GM21576 (cell line): ENCODE measurements at regions not wholly inside any gene's neighbourhood (a gene's known extent, or its start where the extent isn't known, plus 50 kb on each side); places are given as distances from the start of the nearest gene placed in this dataset.

Experiments
- ATAC-seq: cut with Tn5 transposase; IDR thresholded peaks from one replicate; pipeline ENCODE4 v1.9.1; 2021; ENCODE audit warnings: mild to moderate bottlenecking, moderate library complexity; ENCODE audit not compliant: unreplicated experiment

DNA sequence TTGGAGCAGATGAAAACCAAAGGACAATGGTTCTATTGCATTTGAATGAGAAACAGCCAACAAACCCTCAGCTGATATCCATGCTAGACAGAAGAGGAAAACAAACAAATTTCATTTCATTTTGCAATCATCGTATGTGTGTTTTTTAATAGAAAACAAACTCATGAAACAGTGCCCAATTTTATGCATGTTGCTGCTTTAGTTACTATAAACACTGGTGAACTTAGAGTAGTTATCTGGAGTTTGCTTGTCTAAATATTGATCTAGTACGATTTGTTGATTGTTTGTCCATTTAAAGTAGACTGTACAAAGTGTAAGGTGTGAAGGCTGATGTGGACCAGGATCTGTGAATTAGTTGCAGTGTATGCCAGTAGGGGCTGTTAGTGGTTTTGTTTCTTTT, 166.6 kb downstream of the KITLG start:
- no peak for ATAC-seq

DNA sequence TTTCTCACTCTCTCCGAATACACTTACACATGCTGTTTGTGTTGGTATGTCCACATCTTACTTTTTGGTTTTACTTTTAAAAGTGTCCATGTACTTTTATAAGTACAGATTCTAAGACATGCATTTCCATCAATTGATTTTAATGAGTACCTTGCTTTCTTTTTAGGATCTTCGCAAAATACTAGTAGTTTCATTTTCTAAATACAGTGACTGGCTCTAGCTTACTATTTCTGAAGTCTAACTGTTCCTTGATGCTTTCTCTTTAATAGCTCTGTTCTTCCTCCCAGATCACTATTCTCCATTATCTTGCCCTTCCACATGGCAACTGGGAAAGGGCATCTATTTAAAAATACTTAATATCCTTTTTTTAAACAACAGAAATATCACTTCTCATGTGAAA, 164.1 kb downstream of the KITLG start:
- no peak for ATAC-seq

DNA sequence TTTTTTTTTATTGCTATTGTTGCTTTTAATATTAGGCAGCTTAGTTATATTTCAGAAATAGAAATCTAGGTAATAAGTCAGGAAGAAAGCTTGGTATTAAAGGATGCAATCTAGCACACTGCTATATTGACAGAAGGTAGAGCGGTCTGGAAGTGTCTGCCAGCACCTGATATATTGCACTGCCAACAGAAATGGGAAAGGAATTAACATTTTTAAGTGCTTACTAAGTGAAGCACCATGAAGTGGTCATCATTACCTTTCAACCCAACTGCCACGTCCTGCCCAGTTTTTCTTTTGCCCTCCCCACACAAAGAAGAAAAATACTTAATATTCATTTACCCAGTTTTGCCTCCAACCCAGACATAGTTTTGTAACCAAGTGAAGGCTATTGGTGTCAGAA, 163.5 kb downstream of the KITLG start:
- ATAC-seq, result no peak

DNA sequence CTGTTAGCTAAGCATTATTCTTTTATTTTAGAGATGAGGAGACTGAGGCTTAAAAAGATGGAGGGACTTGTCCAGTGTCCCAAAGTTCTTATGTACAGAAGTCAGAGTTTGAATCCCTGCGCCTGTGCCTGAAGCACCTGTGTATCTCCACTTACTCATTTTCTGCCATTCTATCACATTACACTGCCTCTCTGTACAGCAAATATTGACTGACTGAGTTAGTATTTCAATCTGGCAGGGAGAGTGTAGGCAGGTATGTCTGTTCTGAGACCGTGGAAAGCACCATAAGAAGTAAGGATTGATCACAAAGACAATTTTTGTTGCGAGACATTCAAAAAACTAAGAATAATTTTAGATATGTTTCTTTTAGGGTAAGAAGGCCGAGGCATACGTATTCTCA, 162.7 kb downstream of the KITLG start:
- no peak for ATAC-seq

DNA sequence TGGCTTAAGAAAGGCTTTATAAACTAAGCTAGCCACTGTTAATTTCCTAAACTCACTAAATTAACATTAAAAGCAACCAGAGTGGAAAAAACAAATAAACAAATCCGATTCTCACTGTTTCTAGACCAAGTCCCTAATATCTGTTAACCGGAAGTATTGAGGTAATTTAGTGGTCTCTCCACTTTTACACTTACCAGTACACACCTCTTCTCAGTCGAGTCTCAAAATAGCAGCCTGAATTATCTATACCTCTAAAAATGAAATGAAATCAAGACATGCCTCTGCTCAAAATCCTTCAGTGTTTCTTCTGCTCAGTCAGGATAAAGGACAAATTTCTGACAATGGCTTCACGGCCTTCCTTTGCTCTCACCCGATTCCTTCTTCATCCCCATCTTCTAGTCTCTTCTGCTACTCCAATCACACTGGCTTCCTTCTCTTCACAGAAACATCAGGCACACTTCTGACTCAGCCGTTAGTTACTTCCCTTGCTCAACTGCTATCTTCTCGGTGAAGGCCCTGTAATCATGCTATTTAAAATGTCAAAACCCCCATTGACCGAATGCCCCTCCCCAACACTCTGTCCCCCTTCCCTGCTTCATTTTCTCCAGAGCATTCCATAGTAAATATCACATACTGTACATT, 161.3 kb downstream of the KITLG start:
- no peak for ATAC-seq

DNA sequence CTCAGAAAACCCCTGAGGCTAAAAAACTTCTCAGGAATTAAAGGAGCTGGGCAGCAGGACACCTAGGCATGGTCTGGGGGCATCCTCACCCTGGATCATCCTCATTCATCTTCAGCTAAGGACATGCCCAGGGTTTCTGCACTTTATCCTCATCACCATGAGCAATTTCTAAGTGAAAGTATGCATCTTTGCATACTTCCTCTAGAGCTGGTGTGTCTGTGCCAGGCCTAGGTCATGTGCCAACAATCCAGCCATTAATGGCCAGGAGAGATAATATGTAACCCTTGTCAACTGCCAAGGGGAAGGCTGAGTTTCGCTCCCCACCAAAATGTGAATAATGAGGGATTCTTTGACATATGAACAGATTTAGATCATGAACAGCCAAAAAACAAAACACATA, 160.5 kb downstream of the KITLG start:
- no peak for ATAC-seq

DNA sequence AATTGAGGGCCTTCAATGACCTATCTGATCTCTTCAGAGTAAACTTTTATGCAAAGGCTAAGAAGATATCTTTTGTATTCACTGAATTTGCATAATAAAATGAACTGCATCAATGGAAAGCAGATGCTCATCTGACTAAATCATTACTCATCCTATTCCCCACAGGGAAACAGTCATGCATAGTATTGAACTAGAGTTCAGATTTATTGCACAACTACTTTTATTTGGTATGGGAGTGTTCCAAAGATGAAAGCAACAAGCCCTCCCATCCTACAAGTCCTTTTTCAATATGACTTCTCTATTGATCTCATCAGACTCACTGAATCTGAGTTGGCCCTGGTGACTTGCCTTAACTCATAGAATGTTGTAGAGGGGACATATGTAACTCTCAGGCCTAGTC, 159.8 kb downstream of the KITLG start:
- no peak for ATAC-seq

DNA sequence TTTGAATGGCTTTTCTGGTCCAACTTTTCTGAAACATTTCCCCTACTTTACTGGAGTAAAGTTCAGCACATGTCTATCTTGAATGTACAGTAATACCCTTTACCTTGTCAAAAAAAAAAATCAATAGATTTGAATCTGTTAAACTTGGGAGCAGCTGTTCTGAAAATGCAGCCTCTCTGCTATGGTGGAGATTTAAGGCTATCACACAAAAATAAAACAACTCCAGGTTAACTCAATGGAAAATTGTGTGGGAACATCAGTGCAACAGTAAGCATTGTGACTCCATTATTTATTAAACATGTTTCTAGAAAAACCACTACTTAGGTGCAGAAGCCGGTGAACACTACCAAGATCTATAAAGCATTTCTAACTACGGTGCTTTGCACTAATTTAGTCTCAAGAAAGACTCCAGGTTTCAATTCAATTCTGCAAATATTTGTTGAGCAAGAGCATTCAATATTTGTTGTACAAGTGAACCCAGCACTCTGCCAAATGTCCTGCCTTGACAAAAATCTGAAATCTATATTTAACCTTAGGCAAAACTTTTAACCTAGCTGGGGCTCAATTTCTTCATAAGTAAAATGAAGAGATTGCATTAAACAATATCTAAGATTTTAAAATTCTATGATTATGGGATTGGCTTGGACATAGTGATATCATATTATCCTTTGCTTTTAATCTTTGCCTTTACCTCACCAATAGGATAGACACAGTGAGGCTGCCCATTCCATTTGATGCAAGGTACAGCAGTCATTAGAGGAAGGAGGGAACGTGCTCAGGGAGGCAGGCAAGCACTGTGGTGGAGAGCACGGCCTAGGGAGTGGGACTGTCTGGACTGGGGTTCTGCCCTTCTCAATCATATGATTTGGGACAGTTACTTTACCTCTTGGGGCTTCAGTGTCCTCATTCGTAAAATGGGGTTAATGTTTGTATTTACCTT, 155.2 kb downstream of the KITLG start:
- no peak for ATAC-seq

DNA sequence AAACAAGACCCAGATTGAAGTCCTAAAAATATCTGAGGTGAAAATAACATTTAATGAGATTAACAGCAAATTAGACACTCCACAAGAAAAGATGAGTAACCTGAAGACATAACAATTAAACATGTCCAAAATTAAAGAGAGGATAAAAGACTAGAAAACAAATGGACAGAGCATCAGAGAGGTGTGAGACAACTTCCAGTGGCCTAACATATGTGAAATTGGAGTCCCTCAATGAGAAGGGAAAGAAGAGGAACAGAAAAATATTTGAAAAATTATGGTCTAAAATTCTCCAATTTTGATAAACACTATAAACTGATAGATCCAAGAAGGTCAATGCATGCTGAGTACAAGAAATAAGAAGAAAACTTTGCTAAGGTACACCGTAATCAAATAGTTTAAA, 151.9 kb downstream of the KITLG start:
- ATAC-seq, result no peak

DNA sequence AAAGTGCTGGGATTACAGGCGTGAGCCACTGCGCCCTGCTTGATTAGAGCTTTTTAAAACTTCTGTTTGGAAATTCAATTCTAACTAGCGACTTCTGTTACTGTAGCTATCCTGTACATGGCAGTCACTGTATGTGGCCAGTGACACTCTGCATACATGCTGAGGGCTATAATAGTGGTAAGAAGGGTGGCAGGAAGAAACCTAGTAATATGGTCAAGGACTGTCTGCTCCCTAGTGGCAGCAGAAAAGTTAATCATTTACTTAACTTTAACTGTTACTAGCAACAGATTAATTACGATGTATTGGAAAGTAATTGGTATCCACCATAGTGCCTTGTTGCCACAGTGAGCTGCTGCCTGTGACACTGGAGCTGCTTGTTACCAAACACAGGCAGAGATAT, 149.0 kb downstream of the KITLG start:
- ATAC-seq, result no peak

DNA sequence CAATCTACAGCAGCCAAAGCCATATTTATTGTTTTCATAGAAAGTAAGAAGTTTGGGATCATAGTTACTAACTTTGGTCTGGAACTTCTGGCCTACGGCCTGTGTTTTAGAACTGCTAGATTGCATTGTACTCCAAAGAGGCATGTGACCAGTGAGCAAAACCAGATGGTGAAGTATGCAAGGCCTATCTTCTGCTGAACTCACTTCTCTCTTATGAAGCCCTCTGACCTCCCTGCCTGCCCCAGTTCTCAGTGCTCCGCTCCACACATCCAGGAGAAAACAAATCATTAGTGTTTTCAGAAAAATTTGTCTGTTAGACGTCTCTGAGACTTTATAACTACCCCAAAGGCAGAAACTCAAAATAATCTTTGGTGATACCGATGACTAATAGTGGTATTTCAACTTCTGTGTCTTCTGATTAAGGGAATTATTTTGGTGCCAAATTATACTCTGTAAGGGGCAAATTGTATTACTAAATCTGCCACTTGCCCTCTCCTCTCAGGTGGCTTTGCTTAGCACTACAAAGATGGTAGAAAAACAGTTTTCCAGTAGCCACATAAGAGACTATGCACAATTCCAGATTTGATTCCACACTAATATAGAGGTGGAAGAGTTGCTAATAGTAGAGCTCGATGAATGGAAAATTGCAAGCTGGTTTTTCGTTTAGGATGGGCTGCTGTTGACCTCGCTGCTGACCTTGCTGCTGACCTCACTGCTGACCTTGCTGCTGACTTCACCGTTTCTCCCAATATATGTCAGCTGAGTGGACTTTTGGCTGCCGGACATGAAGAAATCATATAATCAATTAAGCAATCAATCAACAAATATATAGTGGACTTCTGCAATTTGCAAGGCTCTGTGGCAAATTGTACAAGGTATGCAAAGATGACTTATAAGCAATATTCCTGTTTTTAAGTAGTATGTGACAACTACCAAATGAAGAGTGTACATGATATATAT, 147.5 kb downstream of the KITLG start:
- no peak for ATAC-seq

DNA sequence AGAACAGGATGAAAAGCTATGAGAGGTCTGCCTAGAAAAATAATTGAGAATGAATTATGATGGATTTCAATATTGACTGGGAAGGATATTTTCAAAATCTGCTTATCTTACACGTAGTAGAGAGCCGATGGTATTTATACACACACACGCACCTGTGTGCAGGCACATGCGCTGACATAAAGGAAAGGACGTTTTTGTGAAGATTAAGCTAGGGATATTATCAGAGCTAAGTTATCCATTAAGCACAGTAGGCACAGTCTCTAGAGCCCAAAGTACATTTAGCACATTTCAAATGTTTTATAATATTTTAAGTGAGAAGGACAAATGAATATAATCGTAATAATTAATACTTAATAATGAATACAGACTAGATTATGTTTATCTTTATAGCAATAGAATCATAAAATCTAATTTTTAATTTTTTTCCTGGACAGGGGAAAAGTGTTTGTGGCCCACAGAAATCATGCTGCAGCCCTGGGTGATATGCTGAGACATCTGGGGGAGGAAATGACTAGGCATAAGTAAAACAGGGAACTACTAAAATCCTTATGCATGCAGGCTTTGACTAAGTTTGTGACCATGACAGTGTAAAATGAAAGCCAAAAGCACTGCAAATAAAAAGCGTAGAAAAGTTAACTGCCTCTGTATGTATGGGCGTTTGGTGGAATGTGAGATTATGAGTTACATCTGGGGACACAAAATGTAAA, 146.1 kb downstream of the KITLG start:
- peak; percentile 83 for ATAC-seq

DNA sequence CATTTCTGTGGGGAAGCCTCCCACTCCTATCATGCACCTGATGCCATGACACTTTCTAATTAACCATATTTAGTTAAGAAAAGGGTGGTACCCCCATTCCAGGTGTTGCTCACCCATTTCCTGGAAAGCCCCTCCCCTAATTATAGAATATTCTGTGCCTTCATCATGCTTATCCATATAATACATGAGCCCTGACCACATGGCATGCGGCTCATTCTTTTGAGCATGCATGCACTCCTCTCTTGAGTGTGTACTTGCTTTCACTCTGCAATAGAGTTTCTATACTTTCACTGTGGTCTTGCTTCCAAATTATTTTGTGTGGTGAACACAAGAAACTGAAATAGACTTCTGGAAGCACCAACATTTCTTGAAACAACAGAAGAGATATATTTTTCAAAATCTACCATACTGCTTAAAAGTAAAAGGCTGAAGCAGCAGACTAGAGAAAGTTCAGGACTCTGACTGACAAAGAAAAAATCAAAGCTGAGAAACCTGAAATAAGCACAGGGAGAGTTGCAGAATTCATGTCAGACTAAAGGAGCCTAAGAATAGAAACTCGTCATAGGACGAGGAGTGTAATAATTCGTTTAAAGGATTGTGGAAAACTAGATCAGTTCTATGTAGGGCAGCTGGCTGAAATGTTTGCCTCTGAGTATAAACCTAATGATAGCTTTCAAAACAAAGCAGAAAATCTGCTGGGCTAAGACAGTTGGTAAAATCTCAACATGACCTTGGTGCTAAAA, 144.8 kb downstream of the KITLG start:
- ATAC-seq, result no peak

DNA sequence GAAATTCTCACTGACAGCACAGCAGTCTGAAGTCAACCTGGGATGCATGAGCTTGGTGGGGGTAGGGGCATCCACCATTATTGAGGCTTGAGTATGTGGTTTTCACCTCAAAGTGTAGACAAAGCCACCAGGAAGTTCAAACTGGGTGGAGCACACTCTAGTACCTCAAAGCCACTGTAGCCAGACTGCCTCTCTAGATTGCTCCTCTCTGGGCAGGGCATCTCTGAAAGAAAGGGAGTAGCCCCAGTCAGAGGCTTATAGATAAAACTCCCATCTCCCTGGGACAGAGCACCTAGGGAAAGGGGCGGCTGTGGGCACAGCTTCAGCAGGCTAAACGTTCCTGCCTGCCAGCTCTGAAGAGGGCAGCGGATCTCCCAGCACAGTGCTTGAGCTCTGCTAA, 143.0 kb downstream of the KITLG start:
- no peak for ATAC-seq
